ENCODE measurements at regions not wholly inside any gene's neighbourhood (a gene's known extent, or its start where the extent isn't known, plus 50 kb on each side); places are given as distances from the start of the nearest gene placed in this dataset.

- DNase-seq (ENCODE audit: low read depth): no peak
- TF ChIP-seq CTCF (conservative IDR thresholded peaks at IDR 0.05; ENCODE audit: control insufficient read depth, insufficient read depth, low read depth, low read length): no peak
These were observed 193.5 kb downstream of the SIM1 start for GRCh38 chr6:100271202-100271601.

GRCh38 chr6:100269189-100269588 lies 195.5 kb downstream of the SIM1 start:
- peak; percentile 72 for DNase-seq (ENCODE audit: low read depth)
- no peak overlapping the region for H3K4me3 ChIP-seq (ENCODE audit: control insufficient read depth, low read depth, low read length)

More at GRCh38 chr6:100271202-100271601, 193.5 kb downstream of the SIM1 start:
- H3K4me3 ChIP-seq (ENCODE audit: control insufficient read depth, low read depth, low read length): no peak overlapping the region

GRCh38 chr6:100268326-100268725 lies 196.4 kb downstream of the SIM1 start:
- DNase-seq (ENCODE audit: low read depth): no peak
- no peak for TF ChIP-seq CTCF (conservative IDR thresholded peaks at IDR 0.05; ENCODE audit: control insufficient read depth, insufficient read depth, low read depth, low read length)
- no peak overlapping the region for H3K4me3 ChIP-seq (ENCODE audit: control insufficient read depth, low read depth, low read length)

More at GRCh38 chr6:100269189-100269588, 195.5 kb downstream of the SIM1 start:
- TF ChIP-seq CTCF (conservative IDR thresholded peaks at IDR 0.05; ENCODE audit: control insufficient read depth, insufficient read depth, low read depth, low read length): no peak

GRCh38 chr6:100267721-100268123 lies 197.0 kb downstream of the SIM1 start:
- TF ChIP-seq CTCF (conservative IDR thresholded peaks at IDR 0.05; ENCODE audit: control insufficient read depth, insufficient read depth, low read depth, low read length): no peak
- peak; percentile 60 for DNase-seq (ENCODE audit: low read depth)
- H3K4me3 ChIP-seq (ENCODE audit: control insufficient read depth, low read depth, low read length): no peak overlapping the region

- H3K4me3 ChIP-seq (ENCODE audit: control insufficient read depth, low read depth, low read length): no peak overlapping the region
- no peak for TF ChIP-seq CTCF (conservative IDR thresholded peaks at IDR 0.05; ENCODE audit: control insufficient read depth, insufficient read depth, low read depth, low read length)
- DNase-seq (ENCODE audit: low read depth): no peak
These were observed 198.0 kb downstream of the SIM1 start for GRCh38 chr6:100266494-100267401.

- no peak for DNase-seq (ENCODE audit: low read depth)
- no peak overlapping the region for H3K4me3 ChIP-seq (ENCODE audit: control insufficient read depth, low read depth, low read length)
- TF ChIP-seq CTCF (conservative IDR thresholded peaks at IDR 0.05; ENCODE audit: control insufficient read depth, insufficient read depth, low read depth, low read length): no peak
These were observed 202.6 kb downstream of the SIM1 start for GRCh38 chr6:100262086-100262485.
